Astrocyte of the hippocampus (primary cell): ENCODE measurements at regions not wholly inside any gene's neighbourhood (a gene's known extent, or its start where the extent isn't known, plus 50 kb on each side); places are given as distances from the start of the nearest gene placed in this dataset.

ENCODE experiments used
- DNase-seq: peaks from one replicate; pipeline ENCODE4 v3.0.0; 2011; ENCODE audit warnings: low read depth, low spot score

DNA sequence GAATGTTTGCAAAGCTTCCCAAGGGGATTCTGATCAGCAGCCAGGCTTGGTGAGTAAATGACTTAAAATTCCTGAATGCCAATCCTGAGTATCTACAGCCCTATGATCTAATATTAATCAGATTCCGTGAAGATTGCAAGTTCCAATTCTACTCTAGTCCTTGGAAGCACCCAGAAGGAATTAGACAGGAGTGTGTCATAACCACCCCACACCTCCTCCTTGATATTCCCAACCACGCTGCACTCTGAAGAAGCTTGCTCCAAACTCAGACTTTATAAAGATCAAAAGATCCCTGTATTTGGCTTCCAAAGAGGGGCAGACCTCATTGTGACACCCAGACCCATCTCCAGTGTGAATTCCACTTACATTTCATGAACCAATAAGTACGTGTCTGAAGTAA is 306.0 kb downstream of the BCL11B start:
- no peak for DNase-seq

DNA sequence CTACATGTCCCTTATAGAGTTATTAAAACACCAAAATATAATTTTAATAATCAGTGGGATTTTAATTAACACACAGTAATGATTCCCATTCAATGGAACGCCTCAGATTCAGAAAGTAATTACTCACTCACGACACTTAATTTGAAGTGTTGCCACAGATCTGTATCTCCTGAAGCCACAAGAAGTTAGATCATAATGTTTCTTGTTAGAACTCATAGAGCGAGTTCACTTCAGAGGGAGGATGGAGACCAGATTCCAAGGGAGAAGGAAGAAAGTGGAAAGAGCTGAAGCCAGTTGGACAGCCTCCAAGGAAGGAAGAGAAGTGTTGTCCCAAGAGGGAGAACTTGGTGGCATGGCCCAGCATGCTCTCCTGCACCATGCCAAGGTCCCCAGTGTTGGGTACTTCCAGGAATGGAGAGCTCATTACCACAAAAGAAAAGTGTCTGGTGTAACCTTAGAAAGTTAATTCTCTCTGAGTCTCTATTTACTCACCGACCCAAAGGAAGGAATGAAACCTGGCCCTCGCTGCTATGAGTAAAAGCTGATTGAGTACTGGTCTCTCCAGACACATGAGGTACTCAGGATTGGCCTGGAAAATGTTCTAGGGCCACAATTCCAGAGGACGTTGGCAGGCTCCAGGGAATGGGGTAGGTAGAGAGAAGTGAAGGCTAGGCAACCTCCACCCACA is 305.4 kb downstream of the BCL11B start:
- no peak for DNase-seq

DNA sequence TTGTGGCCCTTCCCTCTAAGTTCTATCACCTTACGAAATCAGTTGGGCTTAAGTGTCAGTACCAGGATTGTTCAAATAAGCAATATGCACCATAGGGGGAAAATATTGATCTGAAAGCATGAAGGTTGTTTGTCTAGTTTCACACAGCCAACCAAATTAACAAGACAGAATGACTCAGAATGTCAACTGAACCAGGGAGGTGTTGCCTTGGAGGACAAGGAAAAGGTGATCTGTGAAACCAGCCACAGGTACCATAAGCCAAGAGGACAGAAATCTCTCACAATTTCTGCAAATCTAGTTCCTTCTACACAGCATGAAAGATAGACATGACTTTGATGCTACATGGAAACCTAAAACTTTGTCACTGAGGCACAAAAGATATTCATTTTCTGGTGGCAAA is 297.9 kb downstream of the BCL11B start:
- no peak for DNase-seq

DNA sequence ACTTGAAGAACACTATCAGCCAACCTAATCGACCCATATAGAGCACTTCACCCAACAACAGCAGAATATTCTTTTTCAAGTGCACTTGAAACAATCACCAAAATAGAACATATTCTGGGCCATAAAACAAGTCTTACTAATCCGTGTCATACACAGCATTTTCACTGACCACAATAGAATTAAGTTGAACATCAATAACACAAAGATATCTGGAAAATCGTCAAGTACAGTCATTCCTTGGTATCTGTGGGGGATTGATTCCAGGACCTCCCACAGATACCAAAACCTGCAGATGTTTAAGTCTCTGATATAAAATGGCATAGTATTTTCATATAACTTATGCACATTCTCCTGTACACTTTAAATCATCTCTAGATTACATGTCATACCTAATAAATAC is 295.7 kb downstream of the BCL11B start:
- DNase-seq, result no peak

DNA sequence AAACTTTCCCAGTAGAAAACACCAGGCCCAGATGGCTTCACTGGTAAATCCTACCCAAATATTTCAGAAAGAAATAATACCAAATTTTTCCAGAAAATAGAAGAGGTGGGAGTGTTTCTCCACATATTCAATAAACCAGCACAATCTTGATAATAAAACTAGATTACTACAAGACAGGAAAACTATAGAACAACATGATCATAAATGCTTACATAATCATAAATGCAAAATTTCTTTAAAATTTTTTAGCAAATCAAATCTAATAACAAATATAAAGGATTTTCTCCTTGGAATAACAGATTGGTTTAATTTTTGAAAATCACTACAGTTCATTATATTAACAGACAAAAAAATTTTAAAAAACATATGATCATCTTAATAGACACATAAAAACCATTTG is 294.5 kb downstream of the BCL11B start:
- no peak for DNase-seq

DNA sequence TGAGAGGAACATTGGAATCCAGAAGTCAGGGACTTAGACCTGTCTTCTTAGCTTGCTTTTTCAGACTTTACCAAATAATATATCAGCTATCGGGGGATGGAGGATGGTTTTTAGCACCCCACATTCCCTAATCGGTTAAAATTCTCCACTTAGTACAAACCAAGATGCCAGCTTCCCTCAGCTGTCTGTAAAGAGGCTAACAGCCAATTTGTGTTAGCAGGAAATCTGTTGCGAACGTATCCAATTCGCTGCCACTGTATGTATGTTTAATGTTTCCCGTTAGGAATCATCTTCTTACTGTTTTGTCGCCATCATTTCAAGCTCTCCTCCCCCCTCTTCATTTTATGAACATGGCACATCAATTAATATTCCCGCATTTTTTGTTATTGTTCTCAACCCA is 289.0 kb downstream of the BCL11B start:
- no peak for DNase-seq

DNA sequence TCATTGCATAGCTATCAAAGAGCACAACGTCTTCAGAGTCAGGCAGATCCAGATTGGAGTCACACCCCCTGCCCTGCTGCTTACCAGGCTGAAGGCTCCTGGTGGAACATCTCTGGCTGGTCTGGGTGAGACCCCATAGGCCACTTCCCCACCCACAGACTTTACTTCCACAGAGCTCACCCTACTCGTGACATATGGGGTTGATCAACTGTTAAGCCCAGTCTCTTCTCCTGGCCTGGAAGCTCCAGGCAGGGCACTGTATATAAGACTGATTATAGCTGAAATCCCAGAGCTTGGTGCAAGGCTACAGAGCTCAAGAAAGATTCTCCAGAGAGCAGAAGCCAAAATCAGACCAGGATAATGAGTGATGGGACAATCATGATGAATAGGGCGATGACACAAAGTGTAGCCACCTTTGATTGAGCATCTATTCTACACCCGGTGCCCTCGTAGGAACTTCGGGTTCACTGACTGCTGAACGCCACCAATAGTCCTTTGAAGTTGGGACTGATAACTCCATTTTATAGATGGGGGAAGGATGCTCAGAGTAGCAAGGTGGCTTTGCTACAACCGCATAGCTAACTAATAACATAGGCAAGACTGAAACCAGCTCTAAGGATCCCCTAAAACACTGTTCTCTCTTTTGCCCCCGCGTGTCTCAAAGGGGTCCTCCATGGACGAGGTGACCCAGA is 287.8 kb downstream of the BCL11B start:
- no peak for DNase-seq

DNA sequence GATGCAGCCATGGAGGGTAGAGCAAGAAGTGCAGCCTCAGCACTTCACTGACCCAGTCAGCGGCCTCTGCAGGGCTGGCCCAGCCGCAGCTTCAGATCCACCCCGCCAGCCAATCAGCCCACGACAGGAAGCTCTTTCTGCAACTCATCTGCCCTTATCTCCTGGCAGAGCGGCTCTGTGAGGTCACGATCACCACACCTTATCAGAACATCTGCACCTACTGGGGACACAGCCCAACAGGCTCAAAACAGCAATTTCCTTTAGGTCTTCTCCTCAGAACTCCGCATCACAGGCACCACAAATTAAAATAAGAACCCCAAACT is 287.3 kb downstream of the BCL11B start:
- DNase-seq, result no peak

DNA sequence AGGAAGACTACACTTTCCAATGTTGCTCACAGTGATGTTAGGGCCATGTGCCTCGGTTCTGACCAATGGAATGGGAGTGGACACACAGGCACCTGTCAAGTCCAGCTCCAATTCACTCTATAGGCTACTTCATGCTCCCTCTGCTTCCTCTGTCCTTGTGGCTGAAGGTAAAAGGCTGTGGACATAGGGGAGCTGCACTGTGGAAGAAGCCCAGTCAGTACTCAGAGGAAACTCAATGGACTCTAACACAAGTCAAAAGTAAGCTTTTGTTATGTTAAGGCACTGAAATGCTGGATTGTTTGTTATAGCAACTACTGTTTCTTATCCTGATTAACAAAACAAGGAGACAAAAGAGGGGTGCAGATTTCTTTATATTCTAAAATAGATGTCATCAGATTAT is 278.2 kb downstream of the BCL11B start:
- no peak for DNase-seq

DNA sequence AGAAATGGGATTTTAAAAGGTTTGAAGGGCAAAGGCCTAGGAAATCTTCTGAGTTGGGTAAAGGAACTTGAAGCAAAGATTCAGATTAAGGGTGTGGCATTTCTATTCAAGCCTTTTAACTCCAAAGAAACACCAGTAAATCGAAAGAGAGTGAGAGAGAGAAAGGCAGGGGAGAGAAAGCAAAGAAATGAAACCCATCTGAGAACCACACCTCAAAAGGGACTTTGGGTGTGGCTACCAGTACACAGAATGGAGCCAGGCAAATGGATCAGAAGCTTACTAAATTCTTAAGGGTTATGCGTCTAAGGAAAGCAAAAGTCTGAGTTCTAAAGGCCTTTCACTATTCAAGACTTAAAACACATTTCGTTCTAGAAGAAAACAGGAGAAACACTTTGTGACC is 277.4 kb downstream of the BCL11B start:
- no peak for DNase-seq

DNA sequence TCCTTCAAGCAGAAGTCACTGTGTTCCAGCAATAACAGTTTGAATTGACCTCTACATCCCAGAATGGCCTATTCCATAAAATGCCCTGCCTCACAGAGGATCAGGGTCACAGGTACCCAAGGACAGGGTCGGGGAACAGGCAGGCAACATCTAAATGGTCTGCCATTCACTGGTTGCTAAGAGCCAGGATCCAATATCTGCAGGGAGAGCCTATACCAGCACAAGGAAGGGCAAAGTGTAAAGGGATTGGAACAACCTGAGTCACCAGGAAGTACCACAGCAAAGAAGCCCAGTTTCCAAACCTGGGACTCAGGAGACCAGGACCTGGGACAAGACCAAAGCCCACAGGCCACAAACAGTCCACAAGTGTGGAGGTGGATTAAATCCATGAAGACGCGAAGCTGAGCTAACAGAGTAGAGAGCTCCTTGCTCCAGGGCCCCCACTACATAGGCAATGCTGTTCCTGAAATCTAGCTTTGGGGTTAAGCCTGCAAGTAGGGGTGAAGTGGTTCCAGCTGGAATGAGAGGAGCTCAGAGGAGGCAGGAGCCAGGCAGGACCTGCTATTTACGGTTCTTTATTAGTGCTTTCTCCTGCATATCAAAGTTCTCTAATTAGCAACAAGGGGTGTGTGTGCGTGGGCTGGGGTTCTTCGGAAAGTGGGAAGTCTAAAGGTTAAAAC is 274.3 kb downstream of the BCL11B start:
- no peak for DNase-seq

DNA sequence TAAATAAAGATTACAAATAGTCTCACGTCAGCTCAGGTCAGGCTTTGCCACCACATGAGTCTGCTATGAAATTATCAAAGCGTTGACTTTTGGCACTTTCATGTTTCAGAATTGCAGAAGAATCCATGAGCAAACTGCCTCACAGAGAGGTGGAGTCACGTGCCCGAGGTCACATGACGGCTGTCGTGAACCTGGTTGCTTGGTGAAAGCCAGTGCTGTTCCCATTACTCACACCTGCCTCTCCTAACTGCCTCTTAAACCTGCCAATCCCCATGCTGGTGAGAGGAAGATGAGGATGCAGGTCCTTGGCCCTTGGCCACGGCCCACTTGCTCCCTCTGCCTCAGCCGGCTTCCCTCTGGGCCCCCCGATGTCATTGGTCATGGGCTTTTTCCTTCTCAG is 272.7 kb downstream of the BCL11B start:
- DNase-seq, result no peak

DNA sequence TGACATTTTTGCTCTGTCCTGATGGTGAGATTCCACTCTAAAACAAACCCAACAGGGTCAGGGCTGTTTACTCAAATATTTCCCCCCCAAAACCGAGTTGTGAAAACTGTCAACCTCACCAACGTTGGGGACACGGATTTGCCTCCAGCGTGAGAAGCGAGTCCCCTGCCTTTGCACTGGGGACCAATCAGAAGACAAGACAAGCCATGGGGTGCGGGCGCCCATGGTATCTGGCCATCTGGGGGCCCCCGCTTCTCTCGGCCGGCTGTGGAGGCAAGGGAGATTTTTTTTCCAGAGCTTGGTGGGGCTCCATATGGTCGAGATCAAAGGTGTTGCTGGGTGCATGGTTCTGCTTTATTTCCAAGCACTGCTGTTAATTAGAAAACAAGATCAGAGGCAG is 272.1 kb downstream of the BCL11B start:
- DNase-seq, result no peak

DNA sequence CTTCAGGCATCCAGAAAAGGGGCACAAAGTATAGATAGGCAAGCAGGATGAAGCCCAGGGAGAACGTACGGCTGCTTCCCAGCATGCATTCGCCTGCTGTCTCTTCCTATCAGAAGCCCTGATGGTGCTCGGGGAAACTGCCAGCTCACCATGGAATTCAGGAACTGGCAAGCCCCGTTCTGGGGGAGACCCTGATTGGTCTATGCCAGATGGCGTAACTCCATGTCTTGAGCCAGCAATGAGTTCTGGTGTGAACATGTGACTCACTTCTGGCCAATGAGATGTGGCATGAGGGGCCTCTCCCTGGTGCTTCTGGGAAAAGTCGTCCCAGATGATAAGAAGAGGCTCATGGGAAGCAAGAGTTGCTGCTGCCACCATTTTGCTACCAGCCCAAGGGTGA is 270.8 kb downstream of the BCL11B start:
- DNase-seq, result no peak

DNA sequence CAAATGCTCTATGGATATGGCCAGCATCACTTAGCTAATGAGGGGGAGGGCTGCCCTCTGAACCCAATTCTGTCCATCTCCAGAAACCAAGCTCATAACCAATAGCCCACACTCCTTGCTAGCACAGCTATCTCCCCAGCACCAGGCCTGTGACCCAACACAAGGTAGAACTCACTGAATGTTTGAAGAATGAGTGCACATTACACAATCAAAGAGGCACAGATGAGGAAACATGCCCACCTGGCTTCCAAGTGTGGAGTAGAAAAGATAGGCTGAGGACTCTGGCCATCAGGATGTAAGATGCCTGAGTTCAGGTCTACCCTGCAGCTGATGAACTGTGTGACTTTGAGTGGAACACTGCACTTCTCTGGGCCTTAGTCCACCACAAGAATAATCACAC is 268.4 kb downstream of the BCL11B start:
- DNase-seq, result no peak

DNA sequence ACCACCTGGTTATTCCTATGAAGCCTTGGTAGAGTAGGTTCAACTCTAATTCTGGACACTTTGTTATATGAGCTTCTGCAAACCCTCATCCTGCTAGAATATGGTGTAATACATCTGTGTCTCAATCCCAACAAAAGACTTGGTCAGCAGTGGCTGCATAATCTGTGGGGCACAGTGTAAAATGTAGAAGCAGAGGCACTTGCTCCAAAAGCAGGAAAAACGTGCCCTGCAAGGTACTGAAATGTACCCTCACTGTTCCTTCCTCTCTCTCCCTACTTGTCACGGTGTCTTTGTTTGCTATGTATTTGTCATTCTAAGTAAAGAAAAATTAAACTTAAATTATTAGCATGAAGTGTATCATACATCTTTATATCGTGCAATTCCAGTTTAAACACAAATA is 267.9 kb downstream of the BCL11B start:
- DNase-seq, result no peak

DNA sequence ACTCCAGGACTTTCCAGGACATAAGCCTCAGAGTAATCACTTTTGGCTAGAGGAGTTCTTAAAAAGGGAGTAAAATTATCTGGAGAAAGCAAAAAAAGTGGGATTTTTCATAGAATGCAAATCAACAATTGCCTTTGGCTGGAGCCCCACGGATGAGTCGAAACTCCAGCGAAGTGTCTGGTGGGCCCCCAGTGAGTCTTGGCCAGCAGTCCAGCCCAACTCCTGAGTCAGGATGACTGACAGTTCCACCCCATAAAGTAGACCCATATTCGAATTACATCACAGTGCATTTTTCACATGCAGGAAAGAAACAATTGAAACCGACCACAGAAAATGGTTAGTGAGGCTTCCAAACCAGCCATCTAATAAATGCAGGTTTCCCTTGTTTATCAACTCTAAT is 265.7 kb downstream of the BCL11B start:
- peak; percentile 25 for DNase-seq

DNA sequence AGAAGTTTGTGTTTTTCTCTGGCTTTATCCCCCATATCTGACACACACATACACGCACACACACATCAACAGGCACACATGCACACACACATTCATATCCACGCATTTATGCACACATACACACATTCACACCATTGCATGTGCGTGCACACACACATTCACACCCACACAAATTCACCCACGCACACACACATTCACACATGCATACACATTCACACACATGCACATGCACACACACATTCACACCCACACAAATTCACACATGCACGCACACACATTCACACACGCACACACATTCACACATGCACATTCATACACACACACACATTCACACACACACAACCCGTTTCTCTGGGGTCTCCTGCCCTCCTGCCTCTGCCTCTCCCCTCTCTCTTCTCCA is 264.2 kb downstream of the BCL11B start:
- DNase-seq, result no peak

DNA sequence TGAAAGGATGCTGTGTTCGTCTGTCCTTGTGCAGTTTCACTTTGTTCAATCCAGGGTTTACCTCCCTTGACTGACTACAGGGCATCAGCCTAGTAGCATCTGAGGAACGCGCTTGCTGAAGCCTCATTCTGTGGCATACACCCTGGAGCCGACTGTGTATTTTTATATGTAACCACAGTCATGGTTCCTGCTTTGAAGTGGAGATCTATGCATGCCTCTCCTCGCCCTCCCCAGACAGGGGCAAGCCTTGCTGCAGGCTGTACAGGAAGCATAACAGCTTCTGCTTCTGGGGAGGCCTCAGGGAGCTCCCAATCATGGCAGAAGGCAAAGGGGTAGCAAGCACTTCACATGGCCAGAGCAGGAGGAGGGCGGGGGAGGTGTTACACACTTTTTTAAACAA is 262.1 kb downstream of the BCL11B start:
- peak; percentile 37 for DNase-seq

DNA sequence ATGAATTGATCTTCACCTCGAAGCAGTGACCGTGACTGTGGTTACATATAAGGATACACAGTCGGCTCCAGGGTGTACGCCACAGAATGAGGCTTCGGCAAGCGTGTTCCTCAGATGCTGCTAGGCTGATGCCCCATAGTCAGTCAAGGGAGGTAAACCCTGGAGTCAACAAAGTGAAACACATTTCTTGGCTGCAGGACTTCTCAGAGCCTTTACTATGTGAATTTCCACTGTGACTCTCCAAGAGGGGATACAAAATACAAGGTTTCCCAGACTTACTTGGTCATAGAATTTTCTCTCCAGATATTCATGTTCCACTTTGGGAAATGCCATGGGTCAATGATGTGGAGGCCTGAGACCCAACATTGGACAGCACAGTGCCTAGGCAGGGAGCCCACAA is 260.6 kb downstream of the BCL11B start:
- no peak for DNase-seq

DNA sequence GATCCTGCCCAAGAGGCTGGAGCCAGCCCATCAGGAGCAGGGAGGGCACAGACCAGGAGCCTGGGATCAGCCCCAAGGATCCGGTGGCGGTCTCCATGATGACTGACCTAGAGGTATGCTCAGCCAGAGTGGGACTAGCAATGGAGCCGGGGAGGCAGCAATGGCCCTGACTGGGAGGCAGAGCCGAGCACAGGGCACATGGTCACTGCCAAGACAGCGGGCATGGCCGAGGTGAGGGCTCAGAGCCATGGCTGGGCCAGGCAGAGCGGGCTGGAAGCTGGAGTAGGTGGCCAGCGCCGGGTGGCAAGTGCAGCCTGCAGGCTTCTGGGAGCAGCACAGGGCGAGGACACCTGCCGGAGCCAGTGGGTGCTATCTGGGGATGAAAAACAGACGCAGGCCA is 259.3 kb downstream of the BCL11B start:
- no peak for DNase-seq

DNA sequence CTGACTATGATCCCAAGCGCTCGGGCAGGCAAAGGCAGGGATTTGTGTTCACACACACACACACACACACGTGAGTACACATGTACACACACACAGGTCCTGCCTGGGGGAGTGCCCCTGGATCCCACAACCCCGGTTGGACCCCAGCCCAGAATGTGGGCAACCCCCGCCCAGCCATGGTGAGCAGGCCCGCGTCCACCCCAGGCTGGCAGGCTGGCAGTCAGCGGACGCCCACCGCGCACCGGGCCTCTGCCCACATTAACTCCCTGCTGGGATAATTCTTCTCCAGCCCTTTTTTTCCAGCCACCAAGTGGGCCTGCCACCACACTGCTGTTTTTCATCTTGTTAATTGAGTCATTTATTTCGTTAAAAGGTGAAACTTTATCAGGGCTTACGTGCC is 256.2 kb downstream of the BCL11B start:
- DNase-seq, result peak; percentile 47

DNA sequence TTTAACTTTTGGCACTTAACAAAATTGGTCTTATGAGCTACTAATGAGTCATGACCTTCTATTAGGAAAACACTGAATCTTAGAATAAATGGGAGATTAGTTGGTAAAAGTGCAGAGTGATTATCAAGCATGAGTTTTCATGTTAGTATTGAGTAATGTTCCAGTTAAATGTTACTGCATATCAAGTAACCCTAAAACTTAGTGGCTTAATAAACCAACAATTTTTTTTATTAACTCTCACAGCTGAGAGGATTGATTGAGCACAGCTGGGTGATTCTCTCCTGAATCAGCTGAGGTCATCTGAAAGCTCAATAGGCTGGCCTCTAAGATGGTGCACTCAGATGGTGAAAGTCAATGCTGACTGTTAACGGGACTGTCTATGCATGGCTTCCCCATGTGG is 248.6 kb downstream of the BCL11B start:
- DNase-seq, result no peak
